LNCAP (cell line): ENCODE measurements at regions not wholly inside any gene's neighbourhood (a gene's known extent, or its start where the extent isn't known, plus 50 kb on each side); places are given as distances from the start of the nearest gene placed in this dataset.

Experiments
- TF ChIP-seq, protein P1 (sequence below): fragments of 450-650 bp; IDR thresholded peaks from 2 replicates; pipeline ENCODE4 v1.5.1; 2017; ENCODE audit warnings: mild to moderate bottlenecking

DNA sequence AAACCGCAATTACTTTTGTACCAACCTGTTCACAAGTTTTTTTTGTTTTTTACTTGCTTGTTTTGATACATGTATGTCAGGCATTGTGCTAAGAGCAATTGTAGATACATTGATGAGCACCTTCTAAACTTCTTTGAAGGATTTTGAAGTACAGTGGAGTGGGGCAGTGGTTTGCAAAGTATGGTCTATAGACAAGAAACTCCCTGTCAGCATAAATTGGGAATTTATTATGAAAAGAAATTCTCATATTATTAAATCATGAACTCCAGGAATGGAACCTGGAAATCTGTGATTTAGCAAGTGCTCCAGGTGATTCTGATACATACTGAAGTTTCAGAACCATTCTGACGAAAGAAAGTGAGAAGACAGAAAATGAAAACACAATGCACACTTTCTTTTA, 733.4 kb downstream of the C4orf33 start:
- TF ChIP-seq, protein P1, sequence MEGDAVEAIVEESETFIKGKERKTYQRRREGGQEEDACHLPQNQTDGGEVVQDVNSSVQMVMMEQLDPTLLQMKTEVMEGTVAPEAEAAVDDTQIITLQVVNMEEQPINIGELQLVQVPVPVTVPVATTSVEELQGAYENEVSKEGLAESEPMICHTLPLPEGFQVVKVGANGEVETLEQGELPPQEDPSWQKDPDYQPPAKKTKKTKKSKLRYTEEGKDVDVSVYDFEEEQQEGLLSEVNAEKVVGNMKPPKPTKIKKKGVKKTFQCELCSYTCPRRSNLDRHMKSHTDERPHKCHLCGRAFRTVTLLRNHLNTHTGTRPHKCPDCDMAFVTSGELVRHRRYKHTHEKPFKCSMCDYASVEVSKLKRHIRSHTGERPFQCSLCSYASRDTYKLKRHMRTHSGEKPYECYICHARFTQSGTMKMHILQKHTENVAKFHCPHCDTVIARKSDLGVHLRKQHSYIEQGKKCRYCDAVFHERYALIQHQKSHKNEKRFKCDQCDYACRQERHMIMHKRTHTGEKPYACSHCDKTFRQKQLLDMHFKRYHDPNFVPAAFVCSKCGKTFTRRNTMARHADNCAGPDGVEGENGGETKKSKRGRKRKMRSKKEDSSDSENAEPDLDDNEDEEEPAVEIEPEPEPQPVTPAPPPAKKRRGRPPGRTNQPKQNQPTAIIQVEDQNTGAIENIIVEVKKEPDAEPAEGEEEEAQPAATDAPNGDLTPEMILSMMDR = no peak

DNA sequence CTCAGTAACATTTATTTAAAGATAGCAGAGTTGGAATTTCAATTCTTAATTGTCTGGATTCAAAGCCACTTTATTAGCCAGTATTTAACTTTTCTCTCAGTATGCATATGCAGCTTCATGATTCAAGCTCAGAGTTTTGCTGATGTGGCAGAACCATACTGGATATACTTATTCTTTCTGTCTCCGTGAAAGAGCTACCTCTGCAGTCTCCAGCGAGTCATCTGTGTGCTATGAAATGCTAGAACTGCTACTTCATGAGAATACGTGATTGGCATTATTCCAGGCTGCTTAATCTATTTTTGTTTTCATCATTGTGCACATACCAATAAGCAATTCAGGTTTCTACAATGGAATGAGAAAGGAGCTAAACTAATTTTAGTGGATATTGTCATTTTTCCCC, 743.7 kb downstream of the C4orf33 start:
- TF ChIP-seq, protein P1 = no peak

DNA sequence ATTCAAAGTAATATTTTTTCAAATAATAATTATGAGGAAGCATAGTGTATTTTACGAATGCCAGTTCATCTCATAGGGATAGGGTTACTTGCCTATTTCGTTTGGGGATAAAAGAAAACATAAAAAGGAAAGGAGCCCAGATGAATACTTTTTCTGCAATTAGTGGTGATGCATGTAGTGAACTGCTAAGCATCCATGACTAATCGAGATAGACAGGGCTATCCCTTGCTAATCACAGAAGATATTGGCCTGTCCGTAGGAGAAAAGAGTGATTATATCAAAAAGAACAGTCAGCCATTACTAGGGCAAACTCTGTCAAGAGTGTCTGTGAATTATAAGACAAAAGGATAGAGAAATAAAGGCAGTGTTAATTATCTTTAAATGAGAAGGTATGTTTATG, 746.1 kb downstream of the C4orf33 start:
- TF ChIP-seq, protein P1 = no peak

DNA sequence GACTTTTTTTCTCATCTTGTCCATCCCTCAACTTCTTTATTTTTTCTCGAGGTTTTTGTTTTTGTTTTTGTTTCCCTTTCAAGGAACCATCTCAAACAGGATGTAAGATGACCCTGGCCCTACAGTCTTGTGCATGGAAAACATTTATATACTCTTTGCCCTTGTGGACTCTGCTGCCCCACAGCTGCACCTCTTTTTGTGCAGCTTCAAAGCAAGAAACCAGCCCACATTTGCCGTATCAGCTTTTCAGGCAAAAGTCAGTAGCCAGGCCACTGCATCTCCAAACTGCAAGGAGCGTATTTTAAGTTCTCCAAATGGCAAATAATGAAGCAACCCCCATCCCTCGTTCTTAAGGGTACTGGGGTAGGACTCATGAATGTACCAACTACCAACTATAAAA, 756.5 kb downstream of the C4orf33 start:
- TF ChIP-seq, protein P1 = no peak

DNA sequence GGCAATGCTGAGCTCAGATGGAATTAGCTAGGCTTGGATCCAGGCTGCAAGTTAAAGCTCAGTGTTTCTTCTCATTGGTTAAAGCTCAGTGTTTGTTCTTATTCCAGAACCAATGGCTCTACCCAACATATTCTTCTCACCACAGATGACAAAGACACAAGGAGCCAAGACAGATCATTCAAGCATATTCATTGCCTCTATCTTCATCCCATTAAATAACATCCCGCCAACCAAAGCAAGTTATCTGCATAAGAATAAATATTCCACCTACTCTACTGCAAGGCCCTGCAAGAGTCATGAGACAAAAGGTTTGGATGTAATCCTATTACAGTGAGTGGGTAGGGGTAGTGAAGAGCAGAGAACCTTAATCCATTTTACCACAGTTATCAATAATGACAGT, 766.5 kb downstream of the C4orf33 start:
- TF ChIP-seq, protein P1 = no peak

DNA sequence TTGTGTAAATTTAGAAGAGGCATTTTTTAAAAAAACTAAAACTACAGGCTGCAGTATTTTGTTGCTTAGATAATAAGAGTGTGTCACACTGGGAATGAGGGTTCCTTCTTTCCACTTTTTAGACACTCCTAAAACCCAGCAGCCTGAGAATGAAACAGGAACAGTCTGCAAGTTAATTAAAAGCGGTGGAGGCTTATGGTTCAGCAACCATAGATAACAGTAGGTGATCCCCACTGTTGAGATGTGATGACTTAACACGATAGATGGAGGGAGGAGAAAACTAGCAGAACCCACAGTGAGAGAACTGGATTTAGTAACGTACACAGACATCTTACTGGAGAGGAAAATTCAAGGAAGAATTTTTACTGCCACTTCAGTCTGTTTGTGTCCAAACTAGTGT, 767.3 kb downstream of the C4orf33 start:
- TF ChIP-seq, protein P1 = no peak

DNA sequence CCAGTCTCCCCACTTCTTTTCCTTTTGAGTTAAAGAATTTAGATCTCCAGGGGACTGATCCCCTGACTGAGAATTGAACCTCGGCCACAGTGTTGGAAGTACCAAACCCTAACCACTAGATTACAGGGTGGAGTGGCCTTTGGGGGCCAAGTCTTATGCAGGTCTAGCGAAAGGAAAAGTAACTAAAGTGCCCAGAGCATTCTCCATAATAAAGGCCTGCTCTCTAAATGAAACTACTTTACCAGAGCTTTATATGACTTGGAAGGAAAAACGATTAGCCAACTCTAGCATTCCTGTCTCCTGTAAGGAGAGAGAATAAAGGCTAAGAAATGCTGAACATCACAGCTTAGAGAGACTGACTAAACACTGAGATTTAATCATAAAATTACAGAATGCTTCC, 788.0 kb downstream of the C4orf33 start:
- TF ChIP-seq, protein P1 = no peak

DNA sequence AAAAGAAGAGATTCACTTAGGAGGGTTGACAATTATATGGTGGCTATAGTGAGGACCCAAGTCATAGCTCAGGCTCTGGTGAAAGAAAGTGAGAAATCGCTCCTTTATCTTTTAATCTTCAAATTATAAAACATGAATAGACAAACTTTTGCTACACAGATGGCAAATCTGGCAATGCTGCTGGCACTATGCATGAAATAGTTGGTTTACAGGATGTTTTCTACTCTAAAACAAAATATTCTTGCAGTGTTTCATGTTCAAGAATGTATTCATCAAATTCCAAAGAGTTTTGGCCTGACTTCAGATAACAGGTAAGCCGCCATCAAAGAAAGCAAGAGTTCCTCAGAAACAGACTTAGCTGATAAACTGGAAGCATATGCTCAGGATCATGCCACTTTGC, 801.2 kb downstream of the C4orf33 start:
- TF ChIP-seq, protein P1 = no peak
